ENCODE measurements at regions not wholly inside any gene's neighbourhood (a gene's known extent, or its start where the extent isn't known, plus 50 kb on each side); places are given as distances from the start of the nearest gene placed in this dataset.

DNA sequence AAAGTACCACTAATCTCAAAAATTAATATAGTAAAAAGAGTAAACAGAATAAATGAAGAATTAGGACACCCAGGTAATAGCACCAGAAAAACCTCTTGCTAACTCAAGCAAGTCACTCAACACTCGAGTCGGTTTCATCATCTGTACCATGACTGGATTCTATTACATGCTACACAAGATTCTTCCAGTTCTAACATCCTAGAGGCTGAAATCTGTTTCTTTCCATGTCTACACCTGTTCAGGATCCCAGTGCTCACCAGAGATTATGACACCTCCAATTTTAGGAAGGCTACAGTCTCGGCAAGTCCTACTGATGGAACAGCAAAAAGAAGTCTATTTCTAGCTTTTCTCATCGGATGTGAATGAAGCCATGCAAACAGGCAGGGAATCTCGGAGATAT is 95.3 kb upstream of the ANK3 start:
- no peak overlapping the region for H3K4me2 ChIP-seq (ENCODE audit: low read length)
- H3K27ac ChIP-seq, result no peak overlapping the region
- no peaks in the 10 kb centered on the region for H3K9me3 ChIP-seq (ENCODE audit: control insufficient read depth, low read length)
- no peak overlapping the region for H3K9ac ChIP-seq
- no peak overlapping the region for H2AFZ ChIP-seq
- peaks cover 5% of the 10 kb centered on the region for H3K79me2 ChIP-seq
- no peaks in the 10 kb centered on the region for H3K4me1 ChIP-seq
- TF ChIP-seq, protein P1, sequence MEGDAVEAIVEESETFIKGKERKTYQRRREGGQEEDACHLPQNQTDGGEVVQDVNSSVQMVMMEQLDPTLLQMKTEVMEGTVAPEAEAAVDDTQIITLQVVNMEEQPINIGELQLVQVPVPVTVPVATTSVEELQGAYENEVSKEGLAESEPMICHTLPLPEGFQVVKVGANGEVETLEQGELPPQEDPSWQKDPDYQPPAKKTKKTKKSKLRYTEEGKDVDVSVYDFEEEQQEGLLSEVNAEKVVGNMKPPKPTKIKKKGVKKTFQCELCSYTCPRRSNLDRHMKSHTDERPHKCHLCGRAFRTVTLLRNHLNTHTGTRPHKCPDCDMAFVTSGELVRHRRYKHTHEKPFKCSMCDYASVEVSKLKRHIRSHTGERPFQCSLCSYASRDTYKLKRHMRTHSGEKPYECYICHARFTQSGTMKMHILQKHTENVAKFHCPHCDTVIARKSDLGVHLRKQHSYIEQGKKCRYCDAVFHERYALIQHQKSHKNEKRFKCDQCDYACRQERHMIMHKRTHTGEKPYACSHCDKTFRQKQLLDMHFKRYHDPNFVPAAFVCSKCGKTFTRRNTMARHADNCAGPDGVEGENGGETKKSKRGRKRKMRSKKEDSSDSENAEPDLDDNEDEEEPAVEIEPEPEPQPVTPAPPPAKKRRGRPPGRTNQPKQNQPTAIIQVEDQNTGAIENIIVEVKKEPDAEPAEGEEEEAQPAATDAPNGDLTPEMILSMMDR (IDR thresholded peaks at IDR 0.05), result no peak
- no peak overlapping the region for H3K4me3 ChIP-seq (ENCODE audit: low read depth, low read length)
- no peaks in the 10 kb centered on the region for H3K36me3 ChIP-seq (ENCODE audit: control insufficient read depth, insufficient read depth, low read length)
- no peaks in the 10 kb centered on the region for H3K27me3 ChIP-seq (ENCODE audit: control insufficient read depth, insufficient read depth, low read length)

DNA sequence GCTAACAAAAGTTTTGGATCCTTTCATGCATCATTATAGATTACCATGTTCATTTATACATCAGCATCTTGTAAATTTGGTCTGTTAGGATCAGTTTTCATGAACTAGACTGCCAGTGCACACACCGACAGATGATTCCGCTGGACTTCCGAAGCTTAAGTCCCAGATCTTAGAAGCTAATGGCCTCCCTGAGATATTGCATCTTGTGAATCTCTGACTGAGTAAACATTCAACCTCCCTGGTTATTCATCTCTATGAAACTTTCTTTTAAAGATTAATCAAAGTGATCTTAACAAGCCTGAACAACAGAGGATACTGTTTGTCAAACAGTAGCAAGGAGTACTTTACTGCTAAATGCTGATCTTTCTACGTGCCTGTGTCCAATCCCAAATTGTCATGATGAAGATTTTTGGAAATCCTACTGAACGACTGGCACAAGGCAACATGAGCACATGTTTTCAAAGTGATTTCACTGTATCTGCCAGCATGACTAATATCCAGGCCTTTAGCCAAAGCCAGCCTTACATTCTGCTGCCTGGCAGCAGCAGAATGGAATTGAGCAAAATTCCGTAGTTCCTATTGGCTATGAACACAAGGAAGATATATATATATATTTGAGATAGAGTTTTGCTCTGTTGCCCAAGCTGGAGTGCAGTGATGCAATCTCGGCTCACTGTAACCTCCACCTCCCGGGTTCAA is 91.3 kb upstream of the ANK3 start:
- no peaks in the 10 kb centered on the region for H3K27me3 ChIP-seq (ENCODE audit: control insufficient read depth, insufficient read depth, low read length)
- H3K4me1 ChIP-seq, result no peaks in the 10 kb centered on the region
- no peak overlapping the region for H2AFZ ChIP-seq
- peaks cover 5% of the 10 kb centered on the region for H3K79me2 ChIP-seq
- H3K4me2 ChIP-seq (ENCODE audit: low read length), result no peak overlapping the region
- TF ChIP-seq, protein P1 (IDR thresholded peaks at IDR 0.05), result no peak
- no peaks in the 10 kb centered on the region for H3K9me3 ChIP-seq (ENCODE audit: control insufficient read depth, low read length)
- no peaks in the 10 kb centered on the region for H3K36me3 ChIP-seq (ENCODE audit: control insufficient read depth, insufficient read depth, low read length)
- H3K27ac ChIP-seq, result no peak overlapping the region
- no peak overlapping the region for H3K4me3 ChIP-seq (ENCODE audit: low read depth, low read length)
- no peak overlapping the region for H3K9ac ChIP-seq

DNA sequence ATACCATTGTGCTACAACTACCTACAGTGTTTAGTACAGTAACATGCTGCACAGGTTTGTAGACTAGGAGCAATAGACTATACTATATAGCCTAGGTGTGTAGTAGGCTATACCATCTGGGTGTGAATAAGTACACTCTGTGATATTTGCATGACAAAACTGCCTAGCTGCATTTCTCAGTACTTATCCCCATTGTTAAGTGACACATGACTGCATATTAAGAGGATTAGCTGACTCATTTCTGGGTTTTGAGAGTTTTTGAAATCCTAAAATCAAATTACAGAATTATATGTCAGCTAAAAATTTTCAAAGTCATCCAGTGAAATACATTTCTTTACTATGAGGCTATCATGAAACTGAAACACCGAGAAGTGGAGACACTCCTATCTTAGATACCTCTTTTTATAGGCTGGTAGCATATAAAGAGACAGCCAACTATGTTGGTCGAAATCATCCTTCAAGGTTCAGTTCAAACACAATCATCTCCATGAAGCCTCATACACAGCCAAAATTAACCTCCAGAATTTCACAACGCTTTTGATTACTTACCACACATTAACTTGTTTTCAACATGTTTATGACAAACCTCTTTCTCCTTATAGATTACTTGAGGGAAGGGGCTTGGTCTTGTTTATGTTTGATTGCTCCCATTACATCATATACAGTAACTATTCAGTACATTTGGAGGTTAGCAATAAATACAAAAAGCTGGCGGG is 89.8 kb upstream of the ANK3 start:
- no peak overlapping the region for H3K4me2 ChIP-seq (ENCODE audit: low read length)
- H3K9me3 ChIP-seq (ENCODE audit: control insufficient read depth, low read length), result no peaks in the 10 kb centered on the region
- no peaks in the 10 kb centered on the region for H3K4me1 ChIP-seq
- H3K9ac ChIP-seq, result no peak overlapping the region
- H3K27ac ChIP-seq, result no peak overlapping the region
- no peaks in the 10 kb centered on the region for H3K27me3 ChIP-seq (ENCODE audit: control insufficient read depth, insufficient read depth, low read length)
- no peaks in the 10 kb centered on the region for H3K36me3 ChIP-seq (ENCODE audit: control insufficient read depth, insufficient read depth, low read length)
- no peak overlapping the region for H2AFZ ChIP-seq
- H3K4me3 ChIP-seq (ENCODE audit: low read depth, low read length), result no peak overlapping the region
- TF ChIP-seq, protein P1 (IDR thresholded peaks at IDR 0.05), result no peak
- H3K79me2 ChIP-seq, result peaks cover 5% of the 10 kb centered on the region

DNA sequence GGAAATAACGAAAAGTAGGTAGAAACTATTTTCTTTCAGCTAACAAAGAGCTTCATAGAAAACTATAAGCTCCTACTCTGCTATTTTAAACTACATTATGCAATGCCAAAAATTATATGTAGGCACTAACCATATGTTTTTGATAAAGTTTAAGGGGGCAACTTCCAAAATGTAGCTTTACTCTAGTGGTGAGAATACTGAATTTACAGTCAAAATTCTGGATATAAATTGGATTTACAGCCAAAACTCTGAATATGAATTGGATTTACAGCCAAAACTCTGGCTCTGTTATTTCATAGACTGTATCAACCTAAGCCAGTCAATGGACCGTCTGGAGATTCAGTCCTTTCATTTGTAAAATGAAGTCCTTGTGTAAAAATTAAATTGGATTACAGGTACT is 86.8 kb upstream of the ANK3 start:
- no peak overlapping the region for H3K9ac ChIP-seq
- no peak overlapping the region for H3K4me3 ChIP-seq (ENCODE audit: low read depth, low read length)
- no peaks in the 10 kb centered on the region for H3K79me2 ChIP-seq
- no peaks in the 10 kb centered on the region for H3K36me3 ChIP-seq (ENCODE audit: control insufficient read depth, insufficient read depth, low read length)
- no peak overlapping the region for H3K4me2 ChIP-seq (ENCODE audit: low read length)
- no peak overlapping the region for H2AFZ ChIP-seq
- TF ChIP-seq, protein P1 (IDR thresholded peaks at IDR 0.05), result no peak
- no peaks in the 10 kb centered on the region for H3K9me3 ChIP-seq (ENCODE audit: control insufficient read depth, low read length)
- no peak overlapping the region for H3K27ac ChIP-seq
- no peaks in the 10 kb centered on the region for H3K4me1 ChIP-seq
- H3K27me3 ChIP-seq (ENCODE audit: control insufficient read depth, insufficient read depth, low read length), result no peaks in the 10 kb centered on the region
